ENCODE measurements at regions not wholly inside any gene's neighbourhood (a gene's known extent, or its start where the extent isn't known, plus 50 kb on each side); places are given as distances from the start of the nearest gene placed in this dataset.

DNA sequence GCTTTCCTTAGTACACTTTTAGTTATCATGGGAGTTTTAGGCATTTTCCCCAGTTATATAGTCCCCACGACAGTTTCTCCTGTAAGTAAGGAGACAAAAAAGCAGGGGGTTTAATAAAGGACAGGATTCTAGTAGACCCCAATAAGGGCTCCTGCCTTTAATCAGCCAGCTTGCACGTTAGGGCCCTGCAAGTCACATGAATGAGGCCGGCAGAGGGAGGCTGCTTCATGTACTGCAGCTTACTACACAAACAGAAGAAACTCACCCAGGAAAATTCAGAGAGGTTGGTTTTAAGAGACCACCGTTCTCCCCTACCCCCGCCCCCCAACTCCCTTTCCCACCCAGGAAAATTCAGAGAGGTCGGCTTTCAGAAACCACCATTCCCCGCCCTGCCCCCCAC lies 229.7 kb upstream of the MOCS1 start:
- POLR2A ChIA-PET = no interaction called here
- no peaks in the 10 kb centered on the region for H4K20me1 ChIP-seq (ENCODE audit: insufficient read depth, low read length)

More for the DNA sequence above, 229.7 kb upstream of the MOCS1 start:
- no peak for DNase-seq (ENCODE audit: low spot score)
- CTCF ChIA-PET (ENCODE audit: low intra/inter-chr PET ratio, low total read pairs) = no interaction called here
- no TSS peak for BruUV-seq (replicated peaks)
- no peak for ATAC-seq
- Histone ChIP-seq H2AFZ (ENCODE audit: low read length) (no peak overlapping the region), H3K27ac (ENCODE audit: extremely low read length, insufficient read depth, low read length) (no peak overlapping the region), H3K9ac (ENCODE audit: insufficient read depth, low read depth, low read length) (no peak overlapping the region), H3K9me3 (ENCODE audit: low read length) (peaks cover 17% of the 10 kb centered on the region; the same call in 1 of the 2 replicates), H3K79me2 (ENCODE audit: insufficient read depth, low read length) (no peaks in the 10 kb centered on the region), H3K27me3 (ENCODE audit: control insufficient read depth in 1 of 2, insufficient read depth in 2 of 2, low read length in 2 of 2) (no peaks in the 10 kb centered on the region), H3K4me1 (ENCODE audit: insufficient read depth, low read length) (no peaks in the 10 kb centered on the region), H3K4me3 (replicated peaks in 1 of 3; ENCODE audit: insufficient read depth in 1 of 3, low read depth in 2 of 3, low read length in 3 of 3) (no peak overlapping the region), H3K36me3 (replicated peaks in 1 of 2; ENCODE audit: control insufficient read depth in 1 of 2, insufficient read depth in 2 of 2, low read length in 2 of 2) (no peaks in the 10 kb centered on the region), H3K4me2 (ENCODE audit: low read depth, low read length) (no peak overlapping the region)
- no peak for FAIRE-seq
- 27% methylated on average over 6 of the region's 7 CpGs for WGBS (ENCODE audit: low lambda C conversion rate)
- in situ Hi-C loops (cut with HindIII; ENCODE audit: extremely low pct_ligation_motif_present, low pct_unique_long_range_greater_than_20kb) = no loop called here
- TF ChIP-seq SATB2 (CRISPR knock-in tag; IDR thresholded peaks at IDR 0.05) (no peak), MXI1 (IDR thresholded peaks at IDR 0.05; ENCODE audit: borderline replicate concordance, low read depth, low read length) (no peak), ZNF543 (CRISPR knock-in tag; IDR thresholded peaks at IDR 0.05) (no peak), ZNF136 (CRISPR knock-in tag; IDR thresholded peaks at IDR 0.05; ENCODE audit: low read depth) (no peak), ZBTB21 (CRISPR knock-in tag; IDR thresholded peaks at IDR 0.05) (no peak), MED1 (CRISPR knock-in tag; IDR thresholded peaks at IDR 0.05) (no peak), MIXL1 (CRISPR knock-in tag; IDR thresholded peaks at IDR 0.05) (no peak), ZNF17 (CRISPR knock-in tag; IDR thresholded peaks at IDR 0.05) (no peak), SUZ12 (IDR thresholded peaks at IDR 0.05; ENCODE audit: low read depth, low read length) (no peak), MLLT10 (CRISPR knock-in tag; IDR thresholded peaks at IDR 0.05) (no peak), FOSL1 (CRISPR knock-in tag; IDR thresholded peaks at IDR 0.05; ENCODE audit: borderline replicate concordance) (no peak), MAFK (conservative IDR thresholded peaks at IDR 0.05 in 1 of 2, IDR thresholded peaks at IDR 0.05 in 1 of 2; ENCODE audit: low read length in 2 of 2) (no peak)
- TF ChIP-seq, protein P1, sequence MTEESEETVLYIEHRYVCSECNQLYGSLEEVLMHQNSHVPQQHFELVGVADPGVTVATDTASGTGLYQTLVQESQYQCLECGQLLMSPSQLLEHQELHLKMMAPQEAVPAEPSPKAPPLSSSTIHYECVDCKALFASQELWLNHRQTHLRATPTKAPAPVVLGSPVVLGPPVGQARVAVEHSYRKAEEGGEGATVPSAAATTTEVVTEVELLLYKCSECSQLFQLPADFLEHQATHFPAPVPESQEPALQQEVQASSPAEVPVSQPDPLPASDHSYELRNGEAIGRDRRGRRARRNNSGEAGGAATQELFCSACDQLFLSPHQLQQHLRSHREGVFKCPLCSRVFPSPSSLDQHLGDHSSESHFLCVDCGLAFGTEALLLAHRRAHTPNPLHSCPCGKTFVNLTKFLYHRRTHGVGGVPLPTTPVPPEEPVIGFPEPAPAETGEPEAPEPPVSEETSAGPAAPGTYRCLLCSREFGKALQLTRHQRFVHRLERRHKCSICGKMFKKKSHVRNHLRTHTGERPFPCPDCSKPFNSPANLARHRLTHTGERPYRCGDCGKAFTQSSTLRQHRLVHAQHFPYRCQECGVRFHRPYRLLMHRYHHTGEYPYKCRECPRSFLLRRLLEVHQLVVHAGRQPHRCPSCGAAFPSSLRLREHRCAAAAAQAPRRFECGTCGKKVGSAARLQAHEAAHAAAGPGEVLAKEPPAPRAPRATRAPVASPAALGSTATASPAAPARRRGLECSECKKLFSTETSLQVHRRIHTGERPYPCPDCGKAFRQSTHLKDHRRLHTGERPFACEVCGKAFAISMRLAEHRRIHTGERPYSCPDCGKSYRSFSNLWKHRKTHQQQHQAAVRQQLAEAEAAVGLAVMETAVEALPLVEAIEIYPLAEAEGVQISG (CRISPR knock-in tag; IDR thresholded peaks at IDR 0.05) = no peak
- TF ChIP-seq, protein P2, sequence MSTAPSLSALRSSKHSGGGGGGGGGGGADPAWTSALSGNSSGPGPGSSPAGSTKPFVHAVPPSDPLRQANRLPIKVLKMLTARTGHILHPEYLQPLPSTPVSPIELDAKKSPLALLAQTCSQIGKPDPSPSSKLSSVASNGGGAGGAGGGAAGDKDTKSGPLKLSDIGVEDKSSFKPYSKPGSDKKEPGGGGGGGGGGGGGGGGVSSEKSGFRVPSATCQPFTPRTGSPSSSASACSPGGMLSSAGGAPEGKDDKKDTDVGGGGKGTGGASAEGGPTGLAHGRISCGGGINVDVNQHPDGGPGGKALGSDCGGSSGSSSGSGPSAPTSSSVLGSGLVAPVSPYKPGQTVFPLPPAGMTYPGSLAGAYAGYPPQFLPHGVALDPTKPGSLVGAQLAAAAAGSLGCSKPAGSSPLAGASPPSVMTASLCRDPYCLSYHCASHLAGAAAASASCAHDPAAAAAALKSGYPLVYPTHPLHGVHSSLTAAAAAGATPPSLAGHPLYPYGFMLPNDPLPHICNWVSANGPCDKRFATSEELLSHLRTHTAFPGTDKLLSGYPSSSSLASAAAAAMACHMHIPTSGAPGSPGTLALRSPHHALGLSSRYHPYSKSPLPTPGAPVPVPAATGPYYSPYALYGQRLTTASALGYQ (CRISPR knock-in tag; IDR thresholded peaks at IDR 0.05) = no peak
- TF ChIP-seq, protein P3, sequence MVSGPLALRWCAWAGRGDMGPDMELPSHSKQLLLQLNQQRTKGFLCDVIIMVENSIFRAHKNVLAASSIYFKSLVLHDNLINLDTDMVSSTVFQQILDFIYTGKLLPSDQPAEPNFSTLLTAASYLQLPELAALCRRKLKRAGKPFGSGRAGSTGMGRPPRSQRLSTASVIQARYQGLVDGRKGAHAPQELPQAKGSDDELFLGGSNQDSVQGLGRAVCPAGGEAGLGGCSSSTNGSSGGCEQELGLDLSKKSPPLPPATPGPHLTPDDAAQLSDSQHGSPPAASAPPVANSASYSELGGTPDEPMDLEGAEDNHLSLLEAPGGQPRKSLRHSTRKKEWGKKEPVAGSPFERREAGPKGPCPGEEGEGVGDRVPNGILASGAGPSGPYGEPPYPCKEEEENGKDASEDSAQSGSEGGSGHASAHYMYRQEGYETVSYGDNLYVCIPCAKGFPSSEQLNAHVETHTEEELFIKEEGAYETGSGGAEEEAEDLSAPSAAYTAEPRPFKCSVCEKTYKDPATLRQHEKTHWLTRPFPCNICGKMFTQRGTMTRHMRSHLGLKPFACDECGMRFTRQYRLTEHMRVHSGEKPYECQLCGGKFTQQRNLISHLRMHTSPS (CRISPR knock-in tag; IDR thresholded peaks at IDR 0.05; ENCODE audit: low read depth) = no peak
- intact Hi-C loops (cut with micrococcal nuclease; ENCODE audit: unreplicated experiment) = no loop called here
